RWPE2 (cell line): ENCODE measurements at regions not wholly inside any gene's neighbourhood (a gene's known extent, or its start where the extent isn't known, plus 50 kb on each side); places are given as distances from the start of the nearest gene placed in this dataset.

ENCODE experiments used
- ATAC-seq: fragments of 200-7000 bp; cut with Tn5 transposase; 3 replicates; pipeline ENCODE4 v1.9.1; 2021; ENCODE audit warnings: low read depth
- DNase-seq: peaks from one replicate; pipeline ENCODE4 v3.0.0-alpha.2; 2020; ENCODE audit warnings: low spot score
- H3K27ac ChIP-seq: fragments of 450-650 bp; 2 replicates; pipeline ENCODE4 v1.5.1; 2017; ENCODE audit warnings: mild to moderate bottlenecking; ENCODE audit not compliant: poor library complexity, severe bottlenecking
- H3K27me3 ChIP-seq: fragments of 250-450 bp; sonication (Bioruptor Pico); 2 replicates; pipeline ENCODE4 v1.5.1; 2021; ENCODE audit warnings: mild to moderate bottlenecking, moderate library complexity; ENCODE audit not compliant: insufficient read depth, poor library complexity, severe bottlenecking
- H3K36me3 ChIP-seq: fragments of 250-450 bp; sonication (Bioruptor Pico); 2 replicates; pipeline ENCODE4 v1.5.1; 2020; ENCODE audit warnings: low read depth, mild to moderate bottlenecking, moderate library complexity
- H3K4me1 ChIP-seq: fragments of 250-450 bp; sonication (Bioruptor Pico); 2 replicates; pipeline ENCODE4 v1.5.1; 2021; ENCODE audit warnings: mild to moderate bottlenecking, moderate library complexity; ENCODE audit not compliant: insufficient read depth, poor library complexity, severe bottlenecking
- H3K4me3 ChIP-seq: fragments of 250-450 bp; sonication (Bioruptor Pico); 2 replicates; pipeline ENCODE4 v1.5.1; 2021; ENCODE audit warnings: mild to moderate bottlenecking, moderate library complexity; ENCODE audit not compliant: severe bottlenecking
- H3K9me3 ChIP-seq: fragments of 250-450 bp; sonication (Bioruptor Pico); 2 replicates; pipeline ENCODE4 v1.5.1; 2021; ENCODE audit warnings: mild to moderate bottlenecking, moderate library complexity; ENCODE audit not compliant: severe bottlenecking
- TF ChIP-seq, protein P1 (sequence below): fragments of 450-650 bp; IDR thresholded peaks from one replicate; pipeline ENCODE4 v1.5.1; 2017; ENCODE audit warnings: mild to moderate bottlenecking, moderate library complexity; ENCODE audit not compliant: poor library complexity, severe bottlenecking

DNA sequence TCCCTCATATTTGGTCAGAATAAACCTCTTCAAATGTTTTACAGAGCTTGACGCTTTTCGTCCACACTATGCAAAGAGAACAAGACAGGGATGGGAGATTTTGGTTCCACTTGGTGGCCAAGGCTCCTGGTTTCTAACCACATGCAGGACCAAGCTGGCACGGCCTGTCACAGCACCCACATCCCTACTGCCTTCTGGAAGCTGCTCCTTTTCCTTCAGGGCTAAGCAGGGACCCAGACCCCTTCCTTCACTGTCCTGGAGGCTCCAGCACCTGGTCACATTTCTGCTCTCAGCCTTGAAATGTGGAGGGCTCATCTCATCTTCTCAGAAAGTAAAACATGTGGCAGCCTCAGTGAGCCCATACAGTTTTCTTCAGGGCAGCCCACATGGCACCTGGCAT lies 50.4 kb upstream of the ARHGEF7 start:
- ATAC-seq (no peak), DNase-seq (no peak)
- Histone ChIP-seq H3K27me3 (peaks cover 5% of the 10 kb centered on the region), H3K36me3 (no peaks in the 10 kb centered on the region), H3K4me3 (no peak overlapping the region), H3K9me3 (no peaks in the 10 kb centered on the region), H3K27ac (no peak overlapping the region), H3K4me1 (no peaks in the 10 kb centered on the region)
- TF ChIP-seq, protein P1, sequence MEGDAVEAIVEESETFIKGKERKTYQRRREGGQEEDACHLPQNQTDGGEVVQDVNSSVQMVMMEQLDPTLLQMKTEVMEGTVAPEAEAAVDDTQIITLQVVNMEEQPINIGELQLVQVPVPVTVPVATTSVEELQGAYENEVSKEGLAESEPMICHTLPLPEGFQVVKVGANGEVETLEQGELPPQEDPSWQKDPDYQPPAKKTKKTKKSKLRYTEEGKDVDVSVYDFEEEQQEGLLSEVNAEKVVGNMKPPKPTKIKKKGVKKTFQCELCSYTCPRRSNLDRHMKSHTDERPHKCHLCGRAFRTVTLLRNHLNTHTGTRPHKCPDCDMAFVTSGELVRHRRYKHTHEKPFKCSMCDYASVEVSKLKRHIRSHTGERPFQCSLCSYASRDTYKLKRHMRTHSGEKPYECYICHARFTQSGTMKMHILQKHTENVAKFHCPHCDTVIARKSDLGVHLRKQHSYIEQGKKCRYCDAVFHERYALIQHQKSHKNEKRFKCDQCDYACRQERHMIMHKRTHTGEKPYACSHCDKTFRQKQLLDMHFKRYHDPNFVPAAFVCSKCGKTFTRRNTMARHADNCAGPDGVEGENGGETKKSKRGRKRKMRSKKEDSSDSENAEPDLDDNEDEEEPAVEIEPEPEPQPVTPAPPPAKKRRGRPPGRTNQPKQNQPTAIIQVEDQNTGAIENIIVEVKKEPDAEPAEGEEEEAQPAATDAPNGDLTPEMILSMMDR: no peak

DNA sequence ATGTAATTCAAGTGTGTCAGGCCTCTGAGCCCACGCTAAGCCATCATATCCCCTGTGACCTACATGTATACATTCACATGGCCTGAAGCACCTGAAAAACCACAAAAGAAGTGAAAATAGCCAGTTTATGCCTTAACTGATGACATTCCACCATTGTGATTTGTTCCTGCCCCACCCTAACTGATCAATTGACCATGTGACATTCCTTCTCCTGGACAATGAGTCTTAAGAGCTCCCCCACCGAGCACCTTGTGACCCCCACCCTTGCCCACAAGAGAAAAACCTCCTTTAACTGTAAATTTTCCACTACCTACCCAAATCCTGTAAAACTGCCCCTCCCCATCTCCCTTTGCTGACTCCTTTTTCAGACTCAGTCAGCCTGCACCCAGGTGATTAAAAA lies 52.1 kb upstream of the ARHGEF7 start:
- H3K4me1 ChIP-seq: no peaks in the 10 kb centered on the region
- H3K27me3 ChIP-seq: peaks cover 5% of the 10 kb centered on the region
- ATAC-seq (no peak), DNase-seq (no peak)
- no peak overlapping the region for H3K27ac ChIP-seq
- TF ChIP-seq, protein P1: no peak
- no peak overlapping the region for H3K4me3 ChIP-seq
- no peaks in the 10 kb centered on the region for H3K36me3 ChIP-seq
- H3K9me3 ChIP-seq: no peaks in the 10 kb centered on the region

DNA sequence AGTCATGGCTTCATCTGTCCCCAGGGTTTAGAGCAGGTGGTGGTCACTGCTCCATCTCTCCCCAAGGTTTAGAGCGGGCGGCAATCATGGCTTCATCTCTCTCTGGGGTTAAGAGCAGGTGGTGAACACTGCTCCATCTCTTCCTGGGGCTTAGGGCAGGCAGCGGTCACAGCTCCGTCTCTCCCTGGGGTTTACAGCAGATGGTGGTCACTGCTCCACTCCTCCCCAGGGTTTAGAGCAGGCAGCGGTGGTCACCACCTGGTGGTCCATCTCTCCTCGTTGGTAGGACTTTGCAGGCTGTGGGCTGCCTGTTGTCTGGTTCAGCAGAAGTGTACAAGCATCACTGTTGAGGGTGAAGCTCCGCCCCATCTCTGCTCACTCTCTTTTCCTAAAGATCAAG lies 52.8 kb upstream of the ARHGEF7 start:
- Histone ChIP-seq H3K27ac (no peak overlapping the region), H3K4me3 (no peak overlapping the region), H3K4me1 (no peaks in the 10 kb centered on the region), H3K27me3 (peaks cover 5% of the 10 kb centered on the region), H3K9me3 (no peaks in the 10 kb centered on the region), H3K36me3 (no peaks in the 10 kb centered on the region)
- TF ChIP-seq, protein P1: no peak
- no peak for DNase-seq
- ATAC-seq: no peak

DNA sequence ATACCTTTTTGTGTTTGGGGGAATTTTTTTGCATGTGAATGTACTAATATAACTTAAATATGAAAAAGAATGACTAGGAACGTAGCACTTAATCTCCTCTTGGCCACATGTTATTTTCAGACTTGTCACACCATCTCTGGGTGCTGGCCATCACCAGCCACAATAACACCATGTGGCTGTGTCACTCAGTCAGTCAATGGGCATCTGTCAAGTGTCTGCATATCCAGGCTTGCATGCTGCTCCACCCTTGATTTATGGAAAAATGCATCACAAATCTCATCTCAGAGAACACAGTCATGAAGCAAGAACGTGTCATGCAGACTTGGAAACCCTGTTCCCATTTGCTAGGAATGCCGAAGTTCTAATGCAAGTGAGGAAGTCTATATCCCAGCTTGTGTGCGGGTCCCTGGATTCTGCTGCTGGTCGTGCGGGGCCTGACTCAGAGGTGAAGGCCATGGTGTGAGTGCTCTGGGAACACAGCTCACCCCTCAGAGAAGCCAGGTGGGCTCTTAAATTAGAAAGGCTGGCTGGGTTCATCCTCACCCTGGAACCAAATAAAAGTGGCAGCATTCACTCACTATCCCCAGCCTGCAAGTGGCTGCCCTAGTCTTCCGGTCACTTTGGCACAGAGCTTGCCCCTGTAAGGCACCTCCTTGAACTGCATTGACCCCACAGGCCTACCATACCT lies 53.6 kb upstream of the ARHGEF7 start:
- H3K27me3 ChIP-seq: peaks cover 3% of the 10 kb centered on the region
- no peak for ATAC-seq
- no peaks in the 10 kb centered on the region for H3K9me3 ChIP-seq
- TF ChIP-seq, protein P1: no peak
- H3K4me1 ChIP-seq: no peaks in the 10 kb centered on the region
- no peak overlapping the region for H3K4me3 ChIP-seq
- no peak for DNase-seq
- no peaks in the 10 kb centered on the region for H3K36me3 ChIP-seq
- H3K27ac ChIP-seq: no peak overlapping the region

DNA sequence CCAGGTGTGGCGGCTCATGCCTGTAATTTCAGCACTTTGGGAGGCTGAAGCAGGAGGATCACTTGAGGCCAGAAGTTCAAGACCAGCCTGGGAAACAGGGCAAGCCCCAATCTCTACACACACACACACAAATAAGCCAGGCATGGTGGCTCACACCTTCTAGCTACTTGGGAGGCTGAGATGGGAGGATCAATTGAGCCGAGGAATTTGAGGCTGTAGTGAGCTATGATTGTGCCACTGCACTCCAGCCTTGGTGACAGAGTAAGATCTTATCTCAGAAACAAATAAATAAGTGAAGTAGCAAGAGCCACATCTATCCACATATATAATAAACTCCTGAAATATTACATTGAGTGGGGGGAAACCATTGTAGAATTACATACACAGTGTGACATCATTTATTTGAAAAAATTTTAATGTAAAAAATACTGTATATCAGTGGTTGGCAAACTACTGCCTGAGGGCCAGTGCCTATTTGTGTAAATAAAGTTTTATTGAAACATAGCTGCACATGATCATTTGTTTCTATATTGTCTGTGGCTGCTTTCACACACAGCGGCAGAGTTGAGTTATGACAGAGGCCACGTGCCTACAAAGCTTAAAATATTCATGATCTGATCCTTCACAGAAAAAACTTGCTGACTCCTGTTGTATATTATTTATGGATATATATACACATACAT lies 54.7 kb upstream of the ARHGEF7 start:
- H3K4me3 ChIP-seq: no peak overlapping the region
- TF ChIP-seq, protein P1: no peak
- H3K36me3 ChIP-seq: no peaks in the 10 kb centered on the region
- ATAC-seq (no peak), DNase-seq (no peak)
- H3K9me3 ChIP-seq: no peaks in the 10 kb centered on the region
- H3K27me3 ChIP-seq: peaks cover 7% of the 10 kb centered on the region
- no peak overlapping the region for H3K27ac ChIP-seq
- H3K4me1 ChIP-seq: no peaks in the 10 kb centered on the region
